Peyer's patch (tissue), 4 donors: ENCODE measurements at regions not wholly inside any gene's neighbourhood (a gene's known extent, or its start where the extent isn't known, plus 50 kb on each side); places are given as distances from the start of the nearest gene placed in this dataset.

Experiments
- POLR2A ChIP-seq, 2 donors: fragments of 450-650 bp; IDR thresholded peaks; one replicate each; pipeline ENCODE4 v1.5.1; 2017; ENCODE audit warnings: antibody characterized with exemption in 2 of 2, mild to moderate bottlenecking in 2 of 2, moderate library complexity in 2 of 2
- TF ChIP-seq, protein P1 (sequence below), 6 experiments: fragments of 450-650 bp in 4 of 6; fragments of 200-600 bp in 2 of 6; sonication (generic) in 1 of 6; IDR thresholded peaks; one replicate each; pipeline ENCODE4 v1.5.1; 2017 to 2019; ENCODE audit warnings: antibody characterized with exemption in 6 of 6, mild to moderate bottlenecking in 3 of 6, moderate library complexity in 1 of 6

DNA sequence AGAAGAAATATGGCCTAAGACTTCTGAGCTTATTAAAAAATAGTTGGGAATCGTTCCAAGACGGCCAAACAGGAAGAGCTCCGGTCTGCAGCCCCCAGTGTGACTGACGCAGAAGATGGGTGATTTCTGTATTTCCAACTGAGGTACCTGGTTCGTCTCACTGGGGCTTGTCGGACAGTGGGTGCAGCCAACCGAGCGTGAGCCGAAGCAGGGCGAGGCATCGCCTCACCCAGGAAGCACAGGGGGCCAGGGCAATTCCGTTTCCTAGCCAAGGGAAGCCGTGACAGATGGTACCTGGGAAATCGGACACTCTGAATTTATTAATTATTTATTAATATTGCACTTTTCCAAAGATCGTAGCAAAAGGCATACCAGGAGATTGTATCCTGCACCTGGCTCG, 857.8 kb downstream of the C12orf50 start:
- TF ChIP-seq POLR2A (IDR thresholded peaks at IDR 0.05), result no peak
- TF ChIP-seq, protein P1, sequence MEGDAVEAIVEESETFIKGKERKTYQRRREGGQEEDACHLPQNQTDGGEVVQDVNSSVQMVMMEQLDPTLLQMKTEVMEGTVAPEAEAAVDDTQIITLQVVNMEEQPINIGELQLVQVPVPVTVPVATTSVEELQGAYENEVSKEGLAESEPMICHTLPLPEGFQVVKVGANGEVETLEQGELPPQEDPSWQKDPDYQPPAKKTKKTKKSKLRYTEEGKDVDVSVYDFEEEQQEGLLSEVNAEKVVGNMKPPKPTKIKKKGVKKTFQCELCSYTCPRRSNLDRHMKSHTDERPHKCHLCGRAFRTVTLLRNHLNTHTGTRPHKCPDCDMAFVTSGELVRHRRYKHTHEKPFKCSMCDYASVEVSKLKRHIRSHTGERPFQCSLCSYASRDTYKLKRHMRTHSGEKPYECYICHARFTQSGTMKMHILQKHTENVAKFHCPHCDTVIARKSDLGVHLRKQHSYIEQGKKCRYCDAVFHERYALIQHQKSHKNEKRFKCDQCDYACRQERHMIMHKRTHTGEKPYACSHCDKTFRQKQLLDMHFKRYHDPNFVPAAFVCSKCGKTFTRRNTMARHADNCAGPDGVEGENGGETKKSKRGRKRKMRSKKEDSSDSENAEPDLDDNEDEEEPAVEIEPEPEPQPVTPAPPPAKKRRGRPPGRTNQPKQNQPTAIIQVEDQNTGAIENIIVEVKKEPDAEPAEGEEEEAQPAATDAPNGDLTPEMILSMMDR (IDR thresholded peaks at IDR 0.05), result no peak
